ENCODE measurements at regions not wholly inside any gene's neighbourhood (a gene's known extent, or its start where the extent isn't known, plus 50 kb on each side); places are given as distances from the start of the nearest gene placed in this dataset.

GRCh38 chr3:124529826-124530571 is 200.3 kb upstream of the UMPS start:
- in situ Hi-C loops (cut with HindIII; ENCODE audit: extremely low pct_ligation_motif_present, low pct_unique_long_range_greater_than_20kb), result no loop called here
- no peak for FAIRE-seq
- H2AFZ ChIP-seq (ENCODE audit: low read length), result no peak overlapping the region
- H3K9me3 ChIP-seq (ENCODE audit: low read length), result no peaks in the 10 kb centered on the region
- H4K20me1 ChIP-seq (ENCODE audit: insufficient read depth, low read length), result no peaks in the 10 kb centered on the region
- no peak overlapping the region for H3K4me3 ChIP-seq (replicated peaks in 1 of 3; ENCODE audit: insufficient read depth in 1 of 3, low read depth in 2 of 3, low read length in 3 of 3)
- no peak for ATAC-seq
- CTCF ChIA-PET (ENCODE audit: low intra/inter-chr PET ratio, low total read pairs), result no interaction called here
- no peaks in the 10 kb centered on the region for H3K79me2 ChIP-seq (ENCODE audit: insufficient read depth, low read length)
- H3K9ac ChIP-seq (ENCODE audit: insufficient read depth, low read depth, low read length), result no peak overlapping the region
- H3K4me2 ChIP-seq (ENCODE audit: low read depth, low read length), result no peak overlapping the region
- H3K36me3 ChIP-seq (replicated peaks in 1 of 2; ENCODE audit: control insufficient read depth in 1 of 2, insufficient read depth in 2 of 2, low read length in 2 of 2), result no peaks in the 10 kb centered on the region
- no peak for DNase-seq (ENCODE audit: low spot score)
- intact Hi-C loops (cut with micrococcal nuclease; ENCODE audit: unreplicated experiment), result no loop called here
- 16% methylated on average over 3 of the region's 3 CpGs for WGBS (ENCODE audit: low lambda C conversion rate)
- TF ChIP-seq GABPB1 (CRISPR knock-in tag; IDR thresholded peaks at IDR 0.05) (no peak), ZNF275 (CRISPR knock-in tag; IDR thresholded peaks at IDR 0.05; ENCODE audit: borderline replicate concordance) (no peak), ZFP37 (CRISPR knock-in tag; IDR thresholded peaks at IDR 0.05; ENCODE audit: borderline replicate concordance) (no peak), ZNF562 (CRISPR knock-in tag; IDR thresholded peaks at IDR 0.05; ENCODE audit: borderline replicate concordance) (no peak), ZNF264 (CRISPR knock-in tag; IDR thresholded peaks at IDR 0.05) (no peak), ZNF563 (CRISPR knock-in tag; IDR thresholded peaks at IDR 0.05) (no peak), JUNB (CRISPR knock-in tag; IDR thresholded peaks at IDR 0.05; ENCODE audit: borderline replicate concordance) (no peak), MTA1 (CRISPR knock-in tag; IDR thresholded peaks at IDR 0.05; ENCODE audit: borderline replicate concordance) (no peak), ARNT (IDR thresholded peaks at IDR 0.05) (no peak), KDM4B (CRISPR knock-in tag; IDR thresholded peaks at IDR 0.05) (no peak), ZNF619 (CRISPR knock-in tag; IDR thresholded peaks at IDR 0.05) (no peak), AKNA (CRISPR knock-in tag; IDR thresholded peaks at IDR 0.05; ENCODE audit: borderline replicate concordance) (no peak), ZNF558 (CRISPR knock-in tag; IDR thresholded peaks at IDR 0.05; ENCODE audit: borderline replicate concordance) (no peak), MAFK (conservative IDR thresholded peaks at IDR 0.05 in 1 of 2, IDR thresholded peaks at IDR 0.05 in 1 of 2; ENCODE audit: low read length in 2 of 2) (no peak), ZNF782 (CRISPR knock-in tag; IDR thresholded peaks at IDR 0.05; ENCODE audit: borderline replicate concordance) (no peak), YEATS4 (CRISPR knock-in tag; IDR thresholded peaks at IDR 0.05; ENCODE audit: borderline replicate concordance) (no peak)
- no peaks in the 10 kb centered on the region for H3K4me1 ChIP-seq (ENCODE audit: insufficient read depth, low read length)
- BruUV-seq (replicated peaks), result no TSS peak
- H3K27ac ChIP-seq (ENCODE audit: extremely low read length, insufficient read depth, low read length), result no peak overlapping the region
- POLR2A ChIA-PET, result no interaction called here
- H3K27me3 ChIP-seq (ENCODE audit: control insufficient read depth in 1 of 2, insufficient read depth in 2 of 2, low read length in 2 of 2), result peaks cover 2 to 15% of the 10 kb centered on the region in 2 experiments; a peak in 4 of 5 replicates

Measured in HepG2 (cell line).